Neural cell (in vitro differentiated cells): ENCODE measurements at regions not wholly inside any gene's neighbourhood (a gene's known extent, or its start where the extent isn't known, plus 50 kb on each side); places are given as distances from the start of the nearest gene placed in this dataset.

Source experiments
- H2AFZ ChIP-seq: fragments of 200-600, 300-800 bp; sonication (generic), shearing (Covaris generic); 2 replicates; pipeline ENCODE4 v1.6.0; 2014; ENCODE audit warnings: low read depth, mild to moderate bottlenecking, antibody characterized with exemption, low read length, moderate library complexity
- H3F3A ChIP-seq: fragments of 200-600 bp; shearing (Covaris generic); 2 replicates; pipeline ENCODE4 v1.6.1; 2016; ENCODE audit warnings: mild to moderate bottlenecking, moderate library complexity, mixed read lengths, antibody characterized with exemption, low read length; ENCODE audit not compliant: insufficient read depth, poor library complexity, severe bottlenecking
- H3K27ac ChIP-seq: fragments of 200-600, 300-800 bp; sonication (generic), shearing (Covaris generic); 2 replicates; pipeline ENCODE4 v1.5.1; 2014; ENCODE audit warnings: mild to moderate bottlenecking, low read length, moderate library complexity
- H3K27me3 ChIP-seq: fragments of 300-800, 200-600 bp; sonication (generic), shearing (Covaris generic); 2 replicates; pipeline ENCODE4 v1.6.0; 2014; ENCODE audit warnings: mild to moderate bottlenecking, low read depth, low read length, moderate library complexity; ENCODE audit not compliant: insufficient read depth
- H3K36me3 ChIP-seq: fragments of 300-800, 200-600 bp; sonication (generic), shearing (Covaris generic); 2 replicates; pipeline ENCODE4 v1.5.1; 2014; ENCODE audit warnings: mild to moderate bottlenecking, antibody characterized with exemption, low read length, moderate library complexity; ENCODE audit not compliant: insufficient read depth
- H3K4me2 ChIP-seq: fragments of 300-800, 200-600 bp; sonication (generic), shearing (Covaris generic); 2 replicates; pipeline ENCODE4 v1.6.0; 2014; ENCODE audit warnings: mild to moderate bottlenecking, low read length
- H3K4me3 ChIP-seq: fragments of 300-800, 200-600 bp; sonication (generic), shearing (Covaris generic); 2 replicates; pipeline ENCODE4 v1.5.1; 2014; ENCODE audit warnings: mild to moderate bottlenecking, low read length, moderate library complexity
- H3K79me2 ChIP-seq: fragments of 200-600 bp; shearing (Covaris generic); replicated peaks from 2 replicates; pipeline ENCODE4 v1.6.0; 2014; ENCODE audit warnings: mild to moderate bottlenecking, low read length, moderate library complexity; ENCODE audit not compliant: insufficient read depth
- H3K9ac ChIP-seq: fragments of 300-800, 200-600 bp; sonication (generic), shearing (Covaris generic); 2 replicates; pipeline ENCODE4 v1.6.1; 2016; ENCODE audit warnings: mild to moderate bottlenecking, low read length, mixed read lengths
- H3K9me2 ChIP-seq: fragments of 200-600 bp; shearing (Covaris generic); 2 replicates; pipeline ENCODE4 v1.6.1; 2016; ENCODE audit warnings: mild to moderate bottlenecking, low read length, mixed read lengths; ENCODE audit not compliant: insufficient read depth
- H3K9me3 ChIP-seq: fragments of 200-600, 300-800 bp; sonication (generic), shearing (Covaris generic); 2 replicates; pipeline ENCODE4 v1.6.1; 2016; ENCODE audit warnings: mild to moderate bottlenecking, mixed run types, low read length, moderate library complexity, mixed read lengths
- H4K20me1 ChIP-seq: fragments of 200-600 bp; shearing (Covaris generic); 2 replicates; pipeline ENCODE4 v1.6.1; 2016; ENCODE audit warnings: mild to moderate bottlenecking, mixed run types; ENCODE audit not compliant: insufficient read depth
- CTCF ChIP-seq: fragments of 450-650 bp; IDR thresholded peaks from 2 replicates; pipeline ENCODE4 v1.5.1; 2014; ENCODE audit warnings: antibody characterized with exemption, mild to moderate bottlenecking, moderate library complexity; ENCODE audit not compliant: poor library complexity, severe bottlenecking
- EP300 ChIP-seq: fragments of 450-650 bp; conservative IDR thresholded peaks from 2 replicates; pipeline ENCODE4 v1.6.1; 2014; ENCODE audit warnings: antibody characterized with exemption, mild to moderate bottlenecking, moderate library complexity; ENCODE audit not compliant: poor library complexity, severe bottlenecking
- EZH2 ChIP-seq: fragments of 200-600, 300-800 bp; shearing (Covaris generic), sonication (generic); IDR thresholded peaks from 2 replicates; pipeline ENCODE4 v1.6.1; 2014; ENCODE audit warnings: antibody characterized with exemption, low read length, borderline replicate concordance, mild to moderate bottlenecking; ENCODE audit not compliant: insufficient read depth, poor library complexity, severe bottlenecking
- MXI1 ChIP-seq: fragments of 450-650 bp; conservative IDR thresholded peaks from 2 replicates; pipeline ENCODE4 v1.6.1; 2014; ENCODE audit warnings: antibody characterized with exemption, mild to moderate bottlenecking; ENCODE audit not compliant: poor library complexity, severe bottlenecking
- POLR2AphosphoS5 ChIP-seq: IDR thresholded peaks from 2 replicates; pipeline ENCODE4 v1.6.1; 2012
- RAD21 ChIP-seq: fragments of 450-650 bp; conservative IDR thresholded peaks from 2 replicates; pipeline ENCODE4 v1.6.1; 2014; ENCODE audit warnings: antibody characterized with exemption, mild to moderate bottlenecking, moderate library complexity
- REST ChIP-seq: IDR thresholded peaks from 2 replicates; pipeline ENCODE4 v1.6.1; 2012; ENCODE audit warnings: borderline replicate concordance
- SMC3 ChIP-seq: fragments of 450-650 bp; conservative IDR thresholded peaks from 2 replicates; pipeline ENCODE4 v1.6.1; 2014; ENCODE audit warnings: antibody characterized with exemption, mild to moderate bottlenecking, moderate library complexity; ENCODE audit not compliant: poor library complexity
- TAF1 ChIP-seq: IDR thresholded peaks from 2 replicates; pipeline ENCODE4 v1.6.1; 2012; ENCODE audit warnings: low read depth

- no peak overlapping the region for H3K27ac ChIP-seq
- no peaks in the 10 kb centered on the region for H3K27me3 ChIP-seq
- no peaks in the 10 kb centered on the region for H3K9me3 ChIP-seq
- no peak overlapping the region for H3K4me3 ChIP-seq
- TF ChIP-seq EP300 (no peak), SMC3 (no peak), RAD21 (no peak), REST (no peak), TAF1 (no peak), CTCF (no peak), POLR2AphosphoS5 (no peak), MXI1 (no peak), EZH2 (no peak)
- no peak overlapping the region for H3K4me2 ChIP-seq
- H3K9me2 ChIP-seq = no peaks in the 10 kb centered on the region
- H3F3A ChIP-seq = no peaks in the 10 kb centered on the region
- H3K9ac ChIP-seq = no peak overlapping the region
- no peaks in the 10 kb centered on the region for H4K20me1 ChIP-seq
- H3K79me2 ChIP-seq = no peaks in the 10 kb centered on the region
- no peaks in the 10 kb centered on the region for H3K36me3 ChIP-seq
- H2AFZ ChIP-seq = no peak overlapping the region
These were observed 776.1 kb upstream of the SEMA6D start for GRCh38 chr15:46941241-46941640.

- no peaks in the 10 kb centered on the region for H3K27me3 ChIP-seq
- H3K36me3 ChIP-seq = no peaks in the 10 kb centered on the region
- H3K4me2 ChIP-seq = no peak overlapping the region
- H4K20me1 ChIP-seq = no peaks in the 10 kb centered on the region
- H3K79me2 ChIP-seq = no peaks in the 10 kb centered on the region
- no peak overlapping the region for H3K4me3 ChIP-seq
- H3F3A ChIP-seq = no peaks in the 10 kb centered on the region
- no peak overlapping the region for H3K9ac ChIP-seq
- H3K27ac ChIP-seq = no peak overlapping the region
- TF ChIP-seq REST = no peak
- no peak for TF ChIP-seq EP300
- TF ChIP-seq CTCF = no peak
- TF ChIP-seq EZH2 = no peak
- TF ChIP-seq POLR2AphosphoS5 = no peak
- no peak for TF ChIP-seq MXI1
- H3K9me3 ChIP-seq = no peaks in the 10 kb centered on the region
- H3K9me2 ChIP-seq = no peaks in the 10 kb centered on the region
- H2AFZ ChIP-seq = no peak overlapping the region
These were observed 770.4 kb upstream of the SEMA6D start for GRCh38 chr15:46946953-46947352.
